HEK293 (cell line): ENCODE measurements at regions not wholly inside any gene's neighbourhood (a gene's known extent, or its start where the extent isn't known, plus 50 kb on each side); places are given as distances from the start of the nearest gene placed in this dataset.

Source experiments
- YY1 ChIP-seq: fragments of 450-650 bp; formaldehyde crosslinking; IDR thresholded peaks from 2 replicates; pipeline ENCODE4 v1.5.1; 2018; ENCODE audit warnings: missing biosample characterization, missing genetic modification characterization
- ZBTB17 ChIP-seq: fragments of 450-650 bp; formaldehyde crosslinking; IDR thresholded peaks from 2 replicates; pipeline ENCODE4 v1.5.1; 2016; ENCODE audit warnings: missing biosample characterization, missing genetic modification characterization
- ZNF155 ChIP-seq: fragments of 450-650 bp; formaldehyde crosslinking; IDR thresholded peaks from 2 replicates; pipeline ENCODE4 v1.5.1; 2016; ENCODE audit warnings: missing biosample characterization, missing genetic modification characterization
- ZNF19 ChIP-seq: fragments of 450-650 bp; formaldehyde crosslinking; IDR thresholded peaks from 2 replicates; pipeline ENCODE4; 2016; ENCODE audit warnings: missing biosample characterization, missing genetic modification characterization, low read depth
- ZNF274 ChIP-seq, 2 experiments: fragments of 200-500 bp in 1 of 2; fragments of 450-650 bp in 1 of 2; sonication (Bioruptor generic) in 1 of 2; formaldehyde crosslinking in 1 of 2; IDR thresholded peaks; 2 replicates each; pipeline versions ENCODE4 v1.5.1 to v1.6.1; 2014 to 2016; ENCODE audit warnings: borderline replicate concordance in 1 of 2, inconsistent platforms in 1 of 2, low read length in 1 of 2, missing biosample characterization in 1 of 2, missing genetic modification characterization in 1 of 2
- TF ChIP-seq, protein P1 (sequence below): fragments of 450-650 bp; formaldehyde crosslinking; IDR thresholded peaks from 2 replicates; pipeline ENCODE4 v1.5.1; 2016; ENCODE audit warnings: missing biosample characterization, missing genetic modification characterization
- TF ChIP-seq, protein P2 (sequence below): fragments of 450-650 bp; formaldehyde crosslinking; IDR thresholded peaks from 2 replicates; pipeline ENCODE4 v1.5.1; 2016; ENCODE audit warnings: missing biosample characterization, missing genetic modification characterization
- TF ChIP-seq, protein P3 (sequence below): fragments of 450-650 bp; formaldehyde crosslinking; IDR thresholded peaks from 2 replicates; pipeline ENCODE4 v1.5.1; 2016; ENCODE audit warnings: missing biosample characterization, missing genetic modification characterization

- no peak for TF ChIP-seq YY1
- TF ChIP-seq ZBTB17 (tag by site-specific recombination), result no peak
- no peak for TF ChIP-seq ZNF19
- TF ChIP-seq, protein P1, sequence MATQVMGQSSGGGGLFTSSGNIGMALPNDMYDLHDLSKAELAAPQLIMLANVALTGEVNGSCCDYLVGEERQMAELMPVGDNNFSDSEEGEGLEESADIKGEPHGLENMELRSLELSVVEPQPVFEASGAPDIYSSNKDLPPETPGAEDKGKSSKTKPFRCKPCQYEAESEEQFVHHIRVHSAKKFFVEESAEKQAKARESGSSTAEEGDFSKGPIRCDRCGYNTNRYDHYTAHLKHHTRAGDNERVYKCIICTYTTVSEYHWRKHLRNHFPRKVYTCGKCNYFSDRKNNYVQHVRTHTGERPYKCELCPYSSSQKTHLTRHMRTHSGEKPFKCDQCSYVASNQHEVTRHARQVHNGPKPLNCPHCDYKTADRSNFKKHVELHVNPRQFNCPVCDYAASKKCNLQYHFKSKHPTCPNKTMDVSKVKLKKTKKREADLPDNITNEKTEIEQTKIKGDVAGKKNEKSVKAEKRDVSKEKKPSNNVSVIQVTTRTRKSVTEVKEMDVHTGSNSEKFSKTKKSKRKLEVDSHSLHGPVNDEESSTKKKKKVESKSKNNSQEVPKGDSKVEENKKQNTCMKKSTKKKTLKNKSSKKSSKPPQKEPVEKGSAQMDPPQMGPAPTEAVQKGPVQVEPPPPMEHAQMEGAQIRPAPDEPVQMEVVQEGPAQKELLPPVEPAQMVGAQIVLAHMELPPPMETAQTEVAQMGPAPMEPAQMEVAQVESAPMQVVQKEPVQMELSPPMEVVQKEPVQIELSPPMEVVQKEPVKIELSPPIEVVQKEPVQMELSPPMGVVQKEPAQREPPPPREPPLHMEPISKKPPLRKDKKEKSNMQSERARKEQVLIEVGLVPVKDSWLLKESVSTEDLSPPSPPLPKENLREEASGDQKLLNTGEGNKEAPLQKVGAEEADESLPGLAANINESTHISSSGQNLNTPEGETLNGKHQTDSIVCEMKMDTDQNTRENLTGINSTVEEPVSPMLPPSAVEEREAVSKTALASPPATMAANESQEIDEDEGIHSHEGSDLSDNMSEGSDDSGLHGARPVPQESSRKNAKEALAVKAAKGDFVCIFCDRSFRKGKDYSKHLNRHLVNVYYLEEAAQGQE (tag by site-specific recombination), result no peak
- TF ChIP-seq, protein P2, sequence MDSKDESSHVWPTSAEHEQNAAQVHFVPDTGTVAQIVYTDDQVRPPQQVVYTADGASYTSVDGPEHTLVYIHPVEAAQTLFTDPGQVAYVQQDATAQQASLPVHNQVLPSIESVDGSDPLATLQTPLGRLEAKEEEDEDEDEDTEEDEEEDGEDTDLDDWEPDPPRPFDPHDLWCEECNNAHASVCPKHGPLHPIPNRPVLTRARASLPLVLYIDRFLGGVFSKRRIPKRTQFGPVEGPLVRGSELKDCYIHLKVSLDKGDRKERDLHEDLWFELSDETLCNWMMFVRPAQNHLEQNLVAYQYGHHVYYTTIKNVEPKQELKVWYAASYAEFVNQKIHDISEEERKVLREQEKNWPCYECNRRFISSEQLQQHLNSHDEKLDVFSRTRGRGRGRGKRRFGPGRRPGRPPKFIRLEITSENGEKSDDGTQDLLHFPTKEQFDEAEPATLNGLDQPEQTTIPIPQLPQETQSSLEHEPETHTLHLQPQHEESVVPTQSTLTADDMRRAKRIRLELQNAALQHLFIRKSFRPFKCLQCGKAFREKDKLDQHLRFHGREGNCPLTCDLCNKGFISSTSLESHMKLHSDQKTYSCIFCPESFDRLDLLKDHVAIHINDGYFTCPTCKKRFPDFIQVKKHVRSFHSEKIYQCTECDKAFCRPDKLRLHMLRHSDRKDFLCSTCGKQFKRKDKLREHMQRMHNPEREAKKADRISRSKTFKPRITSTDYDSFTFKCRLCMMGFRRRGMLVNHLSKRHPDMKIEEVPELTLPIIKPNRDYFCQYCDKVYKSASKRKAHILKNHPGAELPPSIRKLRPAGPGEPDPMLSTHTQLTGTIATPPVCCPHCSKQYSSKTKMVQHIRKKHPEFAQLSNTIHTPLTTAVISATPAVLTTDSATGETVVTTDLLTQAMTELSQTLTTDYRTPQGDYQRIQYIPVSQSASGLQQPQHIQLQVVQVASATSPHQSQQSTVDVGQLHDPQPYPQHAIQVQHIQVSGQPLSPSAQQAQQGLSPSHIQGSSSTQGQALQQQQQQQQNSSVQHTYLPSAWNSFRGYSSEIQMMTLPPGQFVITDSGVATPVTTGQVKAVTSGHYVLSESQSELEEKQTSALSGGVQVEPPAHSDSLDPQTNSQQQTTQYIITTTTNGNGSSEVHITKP (tag by site-specific recombination), result no peak
- no peak for TF ChIP-seq ZNF155
- TF ChIP-seq, protein P3, sequence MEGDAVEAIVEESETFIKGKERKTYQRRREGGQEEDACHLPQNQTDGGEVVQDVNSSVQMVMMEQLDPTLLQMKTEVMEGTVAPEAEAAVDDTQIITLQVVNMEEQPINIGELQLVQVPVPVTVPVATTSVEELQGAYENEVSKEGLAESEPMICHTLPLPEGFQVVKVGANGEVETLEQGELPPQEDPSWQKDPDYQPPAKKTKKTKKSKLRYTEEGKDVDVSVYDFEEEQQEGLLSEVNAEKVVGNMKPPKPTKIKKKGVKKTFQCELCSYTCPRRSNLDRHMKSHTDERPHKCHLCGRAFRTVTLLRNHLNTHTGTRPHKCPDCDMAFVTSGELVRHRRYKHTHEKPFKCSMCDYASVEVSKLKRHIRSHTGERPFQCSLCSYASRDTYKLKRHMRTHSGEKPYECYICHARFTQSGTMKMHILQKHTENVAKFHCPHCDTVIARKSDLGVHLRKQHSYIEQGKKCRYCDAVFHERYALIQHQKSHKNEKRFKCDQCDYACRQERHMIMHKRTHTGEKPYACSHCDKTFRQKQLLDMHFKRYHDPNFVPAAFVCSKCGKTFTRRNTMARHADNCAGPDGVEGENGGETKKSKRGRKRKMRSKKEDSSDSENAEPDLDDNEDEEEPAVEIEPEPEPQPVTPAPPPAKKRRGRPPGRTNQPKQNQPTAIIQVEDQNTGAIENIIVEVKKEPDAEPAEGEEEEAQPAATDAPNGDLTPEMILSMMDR, result no peak
- no peak for TF ChIP-seq ZNF274 (IDR thresholded peaks at IDR 0.05; ENCODE audit: low read length)
- no peak for TF ChIP-seq ZNF274 (tag by site-specific recombination; IDR thresholded peaks at IDR 0.05; ENCODE audit: borderline replicate concordance)
Measured at GRCh38 chr4:181018913-181019312, 1224.3 kb upstream of the TENM3 start.
